NCI-H146 (cell line): ENCODE measurements at regions not wholly inside any gene's neighbourhood (a gene's known extent, or its start where the extent isn't known, plus 50 kb on each side); places are given as distances from the start of the nearest gene placed in this dataset.
"Not testable (repeated sequence)": the region's sequence is repeated elsewhere in the genome, so short reads cannot be mapped to it uniquely, and the experiment has no call there.

Experiments
- DNase-seq: peaks from one replicate; lab custom pipeline; 2025; lab: John Stamatoyannopoulos, UW

DNA sequence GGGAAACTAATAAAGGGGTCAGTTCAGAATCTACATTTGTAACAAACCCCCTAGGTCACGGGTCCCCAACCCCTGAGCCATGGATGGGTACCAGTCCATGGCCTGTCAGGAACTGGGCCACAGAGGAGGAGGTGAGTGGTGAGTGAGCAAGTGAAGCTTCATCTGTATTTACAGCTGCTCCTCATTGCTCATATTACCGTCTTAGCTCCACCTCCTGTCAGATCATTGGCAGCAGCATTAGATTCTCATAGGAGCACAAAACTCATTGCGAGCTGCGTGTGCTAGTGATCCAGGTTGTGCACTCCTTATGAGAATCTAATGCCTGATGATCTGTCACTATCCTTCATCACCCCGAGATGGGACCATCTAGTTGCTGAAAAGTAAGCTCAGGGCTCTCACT lies 88.4 kb upstream of the MPP7 start:
- DNase-seq = no peak

DNA sequence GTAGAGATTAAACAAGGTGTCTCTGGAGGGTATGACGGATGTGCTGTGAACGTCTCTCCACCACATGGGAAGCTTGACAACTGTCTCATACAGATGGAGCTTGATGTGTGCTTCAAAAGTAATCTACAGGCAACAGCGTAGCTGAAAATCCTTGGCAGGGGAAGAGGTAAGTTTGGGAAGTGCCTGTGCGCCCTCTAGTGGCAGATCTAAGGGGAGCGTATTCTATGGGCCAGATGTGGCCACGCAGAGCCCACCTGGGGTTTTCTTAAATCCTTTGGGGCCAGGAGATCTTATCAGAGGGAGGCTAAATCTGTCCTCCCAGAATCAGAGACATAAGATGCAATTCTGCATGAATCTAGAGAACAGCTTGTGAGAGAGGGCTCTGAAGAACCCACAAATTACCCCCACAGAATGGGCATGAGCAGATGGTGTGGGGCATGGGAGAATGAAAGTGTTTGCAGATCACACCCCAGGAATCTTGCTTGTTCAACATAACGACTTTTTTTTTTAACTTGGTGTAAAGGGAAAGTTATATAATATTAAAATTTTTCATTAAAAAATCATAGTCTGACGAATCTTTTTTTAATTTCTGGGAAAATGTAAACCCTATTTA lies 91.2 kb upstream of the MPP7 start:
- DNase-seq = peak; percentile 30

DNA sequence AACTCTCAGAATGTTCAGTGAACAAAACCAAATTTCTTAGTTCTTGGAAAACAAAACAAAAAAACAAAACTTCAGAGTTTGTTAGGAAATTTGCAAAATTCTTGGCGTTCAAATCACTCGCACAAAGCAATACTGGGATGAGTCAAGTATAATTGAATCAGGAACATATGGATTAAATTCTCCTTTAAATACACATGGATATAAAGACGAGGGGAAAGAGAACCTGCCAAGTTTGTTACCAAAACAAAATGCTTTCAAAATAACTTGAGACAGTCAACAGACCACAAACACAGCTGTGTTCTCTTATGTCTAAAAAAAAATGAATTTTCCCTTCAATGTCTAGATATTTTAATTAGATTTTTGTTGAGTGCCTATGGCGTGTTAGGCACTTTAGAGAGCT lies 93.5 kb upstream of the MPP7 start:
- no peak for DNase-seq

DNA sequence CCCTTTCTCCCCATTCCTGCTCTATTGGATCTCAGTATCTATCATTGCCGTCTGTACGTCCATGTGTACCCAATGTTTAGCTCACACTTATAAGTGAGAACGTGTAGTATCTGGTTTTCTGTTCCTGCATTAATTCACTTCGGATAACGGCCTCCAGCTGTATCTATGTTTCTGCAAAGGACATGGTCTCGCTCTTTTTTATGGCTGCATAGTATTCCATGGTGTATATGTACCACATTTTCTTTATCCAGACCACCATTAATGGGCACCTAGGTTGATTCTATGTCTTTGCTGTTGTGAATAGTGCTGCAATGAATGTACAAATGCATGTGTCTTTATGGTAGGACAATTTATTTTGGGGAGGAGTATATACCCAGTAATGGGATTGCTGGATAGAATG lies 94.4 kb upstream of the MPP7 start:
- no peak for DNase-seq

DNA sequence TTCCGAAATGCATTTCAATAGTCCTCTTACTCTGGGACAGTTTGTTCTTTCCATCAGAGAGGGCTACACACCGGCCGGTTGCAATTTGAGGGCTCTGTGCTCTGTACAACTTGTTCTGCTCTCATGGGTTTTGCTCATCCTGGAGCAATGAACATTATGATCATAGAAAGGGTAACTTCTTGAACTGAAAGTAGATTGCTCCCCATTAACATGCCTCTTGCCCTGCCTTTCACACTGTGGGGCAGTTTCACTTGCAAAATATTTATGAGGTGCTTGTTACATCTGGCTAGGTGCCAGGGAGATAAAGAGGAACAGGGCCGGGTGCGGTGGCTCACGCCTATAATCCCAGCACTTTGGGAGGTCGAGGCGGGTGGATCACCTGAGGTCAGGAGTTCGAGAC lies 97.3 kb upstream of the MPP7 start:
- no peak for DNase-seq

DNA sequence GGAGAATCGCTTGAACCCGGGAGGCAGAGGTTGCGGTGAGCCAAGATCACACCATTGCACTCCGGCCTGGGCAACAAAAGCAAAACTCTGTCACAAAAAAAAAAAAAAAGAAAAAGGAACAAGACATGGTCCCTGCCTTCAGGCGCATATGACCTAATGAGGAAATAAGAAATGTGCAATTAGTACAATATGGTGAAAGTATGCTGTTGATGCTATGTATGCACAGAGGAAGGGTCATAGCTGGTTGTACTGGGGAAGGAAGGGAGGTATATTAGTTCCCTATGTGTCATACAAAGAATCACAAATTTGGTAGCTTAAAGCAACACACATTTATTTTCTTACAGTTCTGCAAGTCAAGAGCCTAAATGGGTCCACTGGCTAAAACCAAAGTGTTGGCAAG lies 97.8 kb upstream of the MPP7 start:
- DNase-seq = no peak

DNA sequence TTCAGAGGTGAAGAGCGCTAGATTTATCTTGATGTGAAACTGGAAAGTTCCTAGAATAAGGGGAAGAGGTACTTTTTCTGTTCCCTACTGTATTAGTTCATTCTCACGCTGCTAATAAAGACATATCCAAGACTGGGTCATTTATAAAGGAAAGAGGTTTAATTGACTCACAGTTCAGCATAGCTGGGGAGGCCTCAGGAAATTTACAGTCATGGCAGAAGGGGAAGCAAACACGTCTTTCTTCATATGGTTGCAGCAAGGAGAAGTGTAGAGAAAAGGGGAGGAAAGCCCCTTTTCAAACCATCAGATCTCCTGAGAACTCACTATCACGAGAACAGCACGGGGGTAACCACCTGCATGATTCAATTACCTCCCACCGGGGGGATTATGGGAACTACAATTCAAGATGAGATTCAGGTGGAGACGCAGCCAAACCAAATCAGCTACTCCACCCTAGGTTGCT lies 99.8 kb upstream of the MPP7 start:
- not testable (repeated sequence) for DNase-seq

DNA sequence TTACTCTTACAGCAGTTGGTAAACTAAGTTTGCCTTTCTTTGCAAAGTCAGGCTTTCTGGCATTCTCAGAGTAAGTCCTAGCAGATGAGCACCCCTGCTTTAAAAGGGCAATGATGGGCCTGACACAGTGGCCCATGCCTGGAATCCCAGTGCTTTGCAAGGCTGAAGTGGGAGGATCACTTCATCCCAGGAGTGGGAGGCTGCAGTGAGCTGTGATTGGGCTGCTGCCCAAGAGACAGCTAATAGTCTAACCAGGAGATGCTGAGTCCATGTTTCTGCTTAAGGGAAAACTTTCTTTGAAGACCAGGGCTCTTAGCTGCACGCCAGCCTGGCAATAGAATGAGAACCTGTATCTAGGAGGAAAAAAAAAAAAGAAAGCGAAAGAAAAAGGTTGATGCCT lies 100.2 kb upstream of the MPP7 start:
- no peak for DNase-seq

DNA sequence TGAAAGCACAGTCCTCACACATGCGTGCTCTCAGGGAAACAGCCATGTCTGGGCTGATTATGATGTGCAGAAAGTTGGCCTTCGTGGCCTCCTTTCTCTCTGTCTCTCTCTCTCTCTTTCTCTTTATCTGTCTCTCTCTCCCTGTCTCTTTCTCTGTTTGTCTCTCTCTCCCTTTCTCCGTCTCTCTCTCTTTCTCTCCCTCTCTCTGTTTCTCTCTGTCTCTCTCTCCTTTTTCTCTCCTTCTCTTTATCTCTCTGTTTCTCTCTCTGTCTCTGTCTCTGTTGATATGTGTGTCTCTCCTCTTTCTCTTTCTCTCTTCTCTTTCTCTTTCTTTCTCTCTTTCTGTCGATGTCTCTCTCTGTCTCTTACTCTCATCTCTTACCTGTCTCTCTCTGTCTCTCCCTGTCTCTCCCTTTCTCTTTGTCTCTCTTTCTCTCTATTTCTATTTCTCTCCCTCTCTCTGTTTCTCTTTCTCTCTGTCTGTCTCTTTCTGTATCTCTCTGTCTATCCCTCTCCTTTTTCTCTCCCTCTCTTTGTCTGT lies 105.4 kb upstream of the MPP7 start:
- DNase-seq = no peak

DNA sequence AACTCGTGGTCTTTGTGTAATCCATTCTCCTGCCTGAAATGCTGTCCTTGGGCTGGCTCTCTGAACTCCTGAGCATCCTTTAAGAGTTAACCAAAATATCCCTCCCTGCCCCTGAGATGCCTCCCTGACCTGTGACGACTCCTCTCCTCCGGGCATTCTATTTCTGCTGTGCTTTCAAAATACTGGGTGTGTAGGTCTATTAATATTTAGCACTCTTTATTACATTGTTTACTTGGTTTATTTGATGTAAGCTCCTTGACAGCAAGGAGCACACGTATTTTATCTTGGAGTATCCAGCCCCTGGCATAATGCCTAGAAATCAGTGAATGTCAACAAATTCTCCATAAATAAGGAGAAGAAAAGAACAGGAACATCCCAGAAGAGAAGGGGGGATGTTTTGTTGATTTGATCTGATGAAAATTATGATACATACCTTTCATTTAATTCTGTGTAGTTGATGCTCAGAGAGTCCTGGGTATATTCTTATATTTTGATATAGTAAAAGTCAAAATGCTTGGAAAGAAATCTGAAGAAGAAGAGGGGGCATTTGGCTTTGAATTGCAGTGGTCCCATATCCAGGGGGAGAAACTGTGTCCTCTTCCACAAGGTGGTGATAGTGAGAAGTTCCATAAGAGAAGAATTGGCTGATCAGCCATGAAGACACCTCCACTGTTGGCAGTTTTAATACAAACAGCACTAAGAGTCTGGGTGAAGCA lies 107.7 kb upstream of the MPP7 start:
- no peak for DNase-seq

DNA sequence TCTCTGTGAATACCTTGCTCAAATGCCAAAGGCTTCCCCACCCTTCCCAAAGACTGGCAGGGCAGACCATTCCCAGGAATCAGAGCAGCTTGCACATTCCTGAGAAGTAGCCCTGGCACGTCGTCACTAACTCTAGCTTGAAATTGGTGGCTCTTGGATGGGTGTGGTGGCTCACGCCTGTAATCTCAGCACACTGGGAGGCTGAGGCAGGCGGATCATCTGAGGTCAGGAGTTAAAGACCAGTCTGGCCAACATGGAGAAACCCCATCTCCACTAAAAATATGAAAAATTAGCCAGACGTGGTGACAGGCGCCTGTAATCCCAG lies 108.2 kb upstream of the MPP7 start:
- no peak for DNase-seq

DNA sequence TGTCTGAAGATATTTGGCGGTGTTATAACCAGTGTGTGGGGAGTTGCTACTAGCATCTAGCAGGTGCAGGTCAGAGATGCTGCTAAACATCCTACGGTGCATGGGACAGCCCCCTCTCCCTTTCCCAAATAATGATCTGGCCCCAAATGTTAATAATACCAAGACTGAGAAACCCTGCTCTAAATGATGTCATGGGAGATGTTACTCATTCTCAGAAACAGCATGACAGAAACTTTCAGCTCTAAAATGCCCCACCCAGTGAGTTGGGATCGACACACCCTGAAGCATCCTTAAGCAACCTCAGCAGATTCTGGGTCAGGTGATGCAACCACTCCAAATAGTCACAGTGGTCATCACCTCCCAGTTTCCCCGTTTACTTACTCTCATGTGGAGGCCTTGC lies 108.8 kb upstream of the MPP7 start:
- DNase-seq = no peak

DNA sequence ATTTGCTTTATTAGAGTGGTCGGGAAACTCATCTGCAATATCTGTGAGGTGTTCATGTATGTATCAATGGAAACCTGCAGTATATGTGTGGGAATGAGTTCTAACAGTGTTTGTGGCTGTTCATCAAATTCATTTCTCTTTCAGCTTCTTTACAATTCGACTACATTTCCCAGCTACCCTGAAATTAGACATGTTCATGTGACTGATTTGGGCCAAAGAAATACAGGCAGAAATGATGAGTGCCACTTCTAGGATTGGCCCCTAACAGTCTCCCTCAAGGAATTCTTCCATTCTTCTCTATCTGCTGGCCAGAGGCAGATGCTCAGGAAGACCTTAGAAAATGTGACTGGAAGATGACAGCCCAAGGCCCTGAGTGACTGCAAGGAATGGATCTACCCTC lies 114.8 kb upstream of the WAC start:
- no peak for DNase-seq

DNA sequence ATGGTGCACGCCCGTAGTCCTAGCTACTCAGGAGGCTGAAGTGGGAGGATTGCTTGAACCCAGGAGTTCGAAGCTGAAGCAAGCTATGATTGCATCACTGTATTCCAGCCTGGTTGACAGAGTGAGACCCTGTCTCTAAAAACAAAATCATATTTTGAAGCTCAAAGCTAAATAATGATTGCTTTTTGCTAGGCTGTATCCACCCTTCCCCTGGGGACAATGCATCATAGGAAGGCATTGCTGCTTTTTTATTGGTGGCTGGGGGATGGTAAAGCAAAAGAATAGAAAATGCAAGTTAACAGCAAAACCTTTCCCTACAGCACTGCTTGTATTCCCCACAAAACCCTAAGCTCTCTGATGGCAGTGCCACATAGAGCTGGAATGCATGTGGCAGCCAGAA lies 107.5 kb upstream of the WAC start:
- no peak for DNase-seq

DNA sequence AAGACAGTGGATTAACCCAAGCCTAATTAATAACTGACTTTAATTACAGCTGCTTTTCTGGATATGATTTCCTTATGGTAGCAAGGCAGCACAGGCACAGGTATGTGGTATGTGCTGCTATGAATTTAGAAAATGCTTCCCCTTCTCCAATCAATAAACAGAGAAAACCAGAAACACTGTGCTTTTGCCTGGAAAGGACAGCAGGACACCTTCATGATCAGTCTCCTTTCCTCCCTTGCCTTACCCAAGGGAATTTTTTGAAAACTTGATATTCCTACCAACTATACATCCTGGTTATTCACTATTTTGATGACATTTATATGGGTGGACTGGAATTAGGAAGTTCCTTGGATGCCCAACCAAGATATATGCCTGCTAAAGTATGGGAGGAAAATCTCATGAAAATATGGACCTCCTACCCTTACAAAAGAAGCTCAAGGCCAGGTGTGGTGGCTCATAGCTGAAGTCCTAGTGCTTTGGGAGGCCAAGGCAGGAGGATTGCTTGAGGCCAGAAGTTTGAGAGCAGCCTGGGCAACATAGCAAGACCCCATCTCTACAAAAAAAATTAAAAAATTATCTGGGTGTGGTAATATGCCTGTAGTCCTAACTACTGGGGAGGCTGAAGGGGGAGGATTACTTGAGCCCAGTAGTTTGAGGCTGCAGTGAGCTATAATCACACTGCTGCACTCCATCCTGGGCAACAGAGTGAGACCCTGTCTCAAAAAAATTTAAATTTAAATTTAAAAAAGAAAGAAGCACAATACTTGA lies 106.3 kb upstream of the WAC start:
- no peak for DNase-seq

DNA sequence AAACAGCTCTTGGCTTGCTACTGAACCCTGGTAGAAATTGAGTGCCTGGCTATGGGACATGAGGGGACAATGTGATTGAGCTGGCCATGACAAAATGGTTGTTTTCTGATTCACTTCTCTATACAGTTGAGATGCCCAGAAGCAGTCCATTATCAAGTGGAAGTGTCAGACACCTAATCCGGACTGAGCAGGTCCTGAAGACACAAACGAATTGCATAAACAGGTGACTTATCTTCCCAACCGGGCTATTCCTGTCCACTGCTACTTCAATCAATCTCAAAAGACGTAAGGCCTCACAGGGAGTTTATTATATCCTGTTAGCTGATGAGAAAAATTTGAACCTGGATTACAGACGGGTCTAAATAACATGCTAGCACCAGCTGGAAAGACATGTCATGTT lies 105.5 kb upstream of the WAC start:
- no peak for DNase-seq

DNA sequence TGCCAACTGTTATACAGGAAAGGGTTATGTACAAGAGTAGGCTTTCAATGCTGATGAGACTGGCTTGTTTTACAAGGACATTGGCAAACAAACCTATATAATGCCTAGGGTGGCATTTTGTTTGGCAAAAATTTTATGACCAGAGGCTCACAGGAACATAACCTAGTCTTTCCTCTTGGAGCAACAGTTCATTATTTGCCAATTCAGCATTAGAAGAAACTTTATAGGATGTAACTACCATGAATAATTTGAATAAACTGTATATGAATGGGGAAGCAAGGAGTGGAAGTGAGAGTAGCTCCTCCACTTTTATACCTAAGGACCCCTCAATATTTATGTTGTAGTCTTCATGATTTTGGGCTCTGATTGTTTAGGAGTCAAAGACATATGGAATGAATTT lies 103.9 kb upstream of the WAC start:
- DNase-seq = no peak

DNA sequence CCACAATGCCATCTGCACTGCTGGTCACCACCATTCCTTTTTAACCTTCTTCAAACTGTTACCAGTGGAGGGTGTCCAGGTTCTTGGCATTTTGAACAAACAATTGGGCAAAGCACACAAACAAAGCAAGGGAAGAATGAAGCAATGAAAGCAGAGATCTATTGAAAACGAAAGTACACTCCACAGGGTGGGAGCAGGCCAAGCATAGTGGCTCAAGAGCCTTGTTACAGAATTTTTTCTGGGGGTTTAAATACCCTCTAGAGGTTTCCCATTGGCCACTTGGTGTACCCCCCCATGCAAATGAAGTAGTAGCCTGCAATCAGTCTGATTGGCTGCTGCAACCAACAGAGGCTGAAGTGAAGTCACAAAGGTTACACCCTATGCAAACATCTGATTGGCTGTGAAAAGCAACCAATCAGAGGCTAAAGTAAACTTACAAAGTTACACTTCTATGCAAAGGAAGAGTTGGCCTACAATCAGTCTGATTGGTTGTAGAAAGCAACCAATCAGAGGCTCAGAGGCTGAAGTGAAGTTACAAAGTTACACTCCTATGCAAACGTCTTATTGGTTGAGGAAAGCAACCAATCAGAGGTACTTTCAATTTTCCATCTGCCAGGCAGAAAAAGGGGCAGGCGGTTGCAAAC lies 103.2 kb upstream of the WAC start:
- DNase-seq = no peak

DNA sequence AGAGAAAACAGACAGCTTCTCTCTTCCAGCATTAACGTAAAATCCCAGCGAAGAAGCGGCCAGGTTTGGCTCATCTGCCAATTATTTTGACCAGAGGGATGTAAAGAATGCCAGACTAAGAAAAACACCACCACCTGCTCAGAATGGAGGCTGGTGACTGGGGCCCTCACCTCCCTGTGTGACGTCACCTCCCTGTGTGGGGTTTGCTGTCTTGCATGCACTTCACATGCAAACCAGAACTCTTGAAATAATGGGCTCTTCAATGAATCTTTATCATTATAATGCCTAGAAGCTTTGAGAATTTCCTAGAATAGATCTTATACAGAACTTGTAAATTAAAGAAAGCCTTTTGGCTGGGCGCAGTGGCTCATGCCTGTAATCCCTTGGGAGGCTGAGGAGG lies 101.8 kb upstream of the WAC start:
- no peak for DNase-seq

DNA sequence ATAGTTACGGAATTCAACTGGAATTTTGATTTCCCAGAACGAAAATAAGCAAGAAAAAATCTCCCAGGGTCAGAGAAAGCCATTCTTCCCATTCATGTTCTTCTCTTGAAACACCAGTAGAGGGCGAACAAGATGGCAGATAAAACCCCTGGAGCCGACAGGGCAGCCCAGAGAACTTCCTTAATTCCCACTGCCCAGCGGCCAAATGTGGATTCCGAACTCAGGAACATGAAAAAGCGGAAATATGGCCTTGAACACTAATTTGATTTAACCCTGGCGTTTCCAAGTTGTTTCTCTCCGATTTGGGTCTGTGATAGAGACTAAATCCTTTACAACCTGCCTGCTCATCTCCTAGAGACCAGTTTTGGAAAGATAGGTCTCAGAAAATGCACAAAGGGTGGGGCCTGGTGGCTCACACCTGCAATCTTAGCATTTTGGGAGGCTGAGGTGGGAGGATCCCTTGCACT lies 100.7 kb upstream of the WAC start:
- peak; percentile 55 for DNase-seq

DNA sequence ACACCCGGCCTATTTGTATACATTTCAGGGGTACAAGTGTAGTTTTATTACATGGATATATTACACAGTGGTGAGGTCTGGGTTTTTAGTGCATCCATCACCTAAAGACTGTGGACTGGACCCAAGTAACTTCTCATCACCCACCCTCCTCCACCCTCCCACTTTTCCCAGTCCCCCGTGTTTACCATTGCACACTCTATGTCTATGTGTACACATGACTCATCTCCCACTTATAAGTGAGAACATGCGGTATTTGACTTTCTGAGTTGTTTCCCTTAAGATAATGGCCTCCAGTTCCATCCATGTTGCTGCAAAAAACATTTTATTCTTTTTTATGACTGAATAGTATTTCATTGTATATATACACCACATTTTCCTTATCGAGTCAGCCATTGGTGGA lies 98.9 kb upstream of the WAC start:
- no peak for DNase-seq

DNA sequence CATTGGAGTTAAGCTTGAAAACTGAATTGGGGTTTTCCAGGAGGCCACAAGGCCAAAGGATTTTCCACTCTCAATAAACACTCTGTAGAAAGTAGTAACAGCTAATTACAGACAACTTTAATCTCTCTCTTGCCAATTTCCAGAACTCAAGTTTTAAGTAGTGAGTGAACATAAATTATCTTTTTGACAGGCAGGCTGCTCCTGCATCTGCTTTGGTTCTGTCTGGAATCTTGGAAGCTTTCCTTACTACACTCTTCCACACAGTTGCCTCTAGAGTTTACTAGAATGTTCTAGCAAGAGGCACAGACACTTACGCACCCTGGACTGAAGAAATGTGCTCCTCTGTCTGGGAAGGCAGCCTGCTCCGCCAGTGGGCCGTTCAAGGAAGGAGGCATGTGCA lies 90.5 kb upstream of the WAC start:
- DNase-seq = no peak

DNA sequence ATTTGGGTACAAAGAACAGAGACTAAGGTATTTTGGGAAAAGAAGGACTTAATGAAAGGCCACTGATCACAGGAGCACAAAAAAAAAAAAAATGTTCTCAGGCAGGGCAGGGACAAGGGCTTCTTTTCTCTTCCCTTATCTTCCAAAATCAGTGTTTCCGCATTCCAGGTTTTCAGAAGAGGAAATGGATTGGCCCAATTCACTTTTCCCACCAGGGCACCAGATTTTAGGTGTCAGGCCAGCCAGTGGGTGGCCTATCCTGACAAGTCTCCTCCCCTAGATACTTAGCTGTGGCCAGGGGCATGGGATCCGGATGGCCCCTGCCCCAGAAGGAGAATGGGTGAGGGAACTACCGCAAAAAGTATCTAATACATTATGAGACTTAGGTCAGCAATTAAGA lies 88.9 kb upstream of the WAC start:
- no peak for DNase-seq
